GM18870 (cell line): ENCODE measurements at regions not wholly inside any gene's neighbourhood (a gene's known extent, or its start where the extent isn't known, plus 50 kb on each side); places are given as distances from the start of the nearest gene placed in this dataset.
"Not testable (repeated sequence)": the region's sequence is repeated elsewhere in the genome, so short reads cannot be mapped to it uniquely, and the experiment has no call there.

Experiments used
- ATAC-seq: cut with Tn5 transposase; IDR thresholded peaks from one replicate; pipeline ENCODE4 v1.9.1; 2021; ENCODE audit warnings: moderate library complexity; ENCODE audit not compliant: unreplicated experiment

DNA sequence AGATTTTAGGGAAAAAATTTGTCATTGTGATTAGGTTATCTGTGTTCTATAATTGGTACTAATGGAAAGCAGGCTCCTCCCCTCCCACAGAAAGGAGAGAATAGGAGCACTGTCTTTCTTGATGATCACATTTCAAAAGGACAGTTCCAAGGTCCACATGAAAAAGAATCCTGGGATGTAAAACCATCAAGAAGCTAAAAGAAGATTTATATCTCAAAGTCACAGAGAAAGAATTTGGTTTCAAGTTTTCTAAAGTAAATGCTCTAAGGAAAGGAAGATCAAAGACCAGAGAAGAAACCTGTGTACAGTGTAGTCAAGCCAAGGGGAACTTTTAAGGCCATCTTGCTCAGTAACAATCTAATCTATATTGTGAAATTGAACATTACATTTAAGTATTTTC is 652.7 kb upstream of the HS3ST5 start:
- ATAC-seq = no peak

GRCh38 chr6:114989279-114989964 is 646.6 kb upstream of the HS3ST5 start:
- ATAC-seq = peak; percentile 93

DNA sequence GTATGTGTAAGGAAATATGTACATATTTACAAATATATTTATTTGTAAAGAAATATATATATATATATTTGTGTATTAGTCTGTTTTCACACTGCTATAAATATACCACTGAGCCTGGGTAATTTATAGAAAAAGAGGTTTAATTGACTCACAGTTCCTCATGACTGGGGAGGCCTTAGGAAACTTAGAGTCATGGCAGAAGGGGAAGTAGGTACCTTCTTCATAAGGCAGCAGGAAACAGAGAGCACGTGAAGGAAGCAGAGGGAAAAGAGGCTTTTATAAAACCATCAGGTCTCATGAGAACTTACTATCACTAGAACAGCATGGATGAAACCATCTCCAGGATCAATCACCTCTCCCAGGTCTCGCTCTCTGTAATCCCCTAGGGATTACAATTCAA is 644.5 kb upstream of the HS3ST5 start:
- no peak for ATAC-seq

- no peak for ATAC-seq
Measured at GRCh38 chr6:114955363-114955762, 612.5 kb upstream of the HS3ST5 start.

DNA sequence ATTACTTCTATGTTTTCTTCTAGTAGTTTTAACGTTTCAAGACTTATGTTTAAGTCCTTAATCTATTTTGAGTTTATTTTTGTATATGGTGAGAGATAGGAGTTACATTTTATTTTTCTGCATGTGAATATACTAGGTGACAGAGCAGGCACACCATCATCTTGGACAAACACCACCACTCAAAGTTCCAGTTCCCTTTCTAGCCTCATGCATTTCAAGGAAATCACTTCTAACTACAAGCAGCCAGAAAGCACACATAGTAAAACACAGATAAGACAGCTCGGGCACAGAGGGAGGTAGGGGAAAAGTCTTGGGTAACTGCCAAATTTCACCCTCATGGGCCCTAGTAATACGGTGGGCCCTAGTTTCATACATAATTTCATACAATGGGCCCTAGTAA is 609.4 kb upstream of the HS3ST5 start:
- ATAC-seq = no peak

DNA sequence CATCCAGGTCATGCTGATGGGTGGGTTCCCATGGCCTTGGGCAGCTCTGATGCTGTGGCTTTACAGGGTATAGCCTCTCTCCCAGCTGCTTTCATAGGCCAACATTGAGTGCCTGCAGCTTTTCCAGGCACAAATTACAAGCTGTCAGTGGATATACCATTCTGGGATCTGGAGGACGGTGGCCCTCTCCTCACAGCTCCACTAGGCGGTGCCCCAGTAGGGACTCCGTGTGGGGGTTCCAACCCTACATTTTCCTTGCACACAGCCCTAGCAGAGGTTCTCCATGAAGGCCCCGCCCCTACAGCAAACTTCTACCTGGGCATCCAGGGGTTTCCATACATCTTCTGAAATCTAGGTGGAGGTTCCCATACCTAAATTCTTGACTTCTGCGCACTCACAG is 602.6 kb upstream of the HS3ST5 start:
- no peak for ATAC-seq

- no peak for ATAC-seq
Measured at GRCh38 chr6:114941078-114941477, 598.3 kb upstream of the HS3ST5 start.

DNA sequence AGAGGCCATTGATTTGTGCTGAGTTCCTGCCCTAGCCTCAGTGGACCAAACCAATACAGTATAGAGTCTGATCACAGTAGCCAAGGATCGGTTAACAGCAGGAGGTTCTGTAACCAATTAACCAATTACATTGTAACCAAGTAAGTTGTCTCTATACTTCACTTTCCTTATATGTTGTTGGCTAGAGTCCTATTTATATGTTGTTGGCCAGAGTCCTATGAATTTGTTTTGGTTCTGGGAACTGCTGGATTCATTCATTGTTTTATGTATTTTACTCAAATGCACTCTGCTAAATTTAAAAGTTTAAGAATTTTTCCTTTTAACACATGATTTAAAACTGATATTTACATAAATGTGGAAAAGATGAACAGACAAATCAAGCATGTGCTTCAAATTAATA is 597.4 kb upstream of the HS3ST5 start:
- ATAC-seq = no peak

- ATAC-seq = no peak
Measured at GRCh38 chr6:114939630-114940029, 596.8 kb upstream of the HS3ST5 start.

- no peak for ATAC-seq
Measured at GRCh38 chr6:114936080-114936479, 593.3 kb upstream of the HS3ST5 start.

GRCh38 chr6:114934079-114934478 is 591.3 kb upstream of the HS3ST5 start:
- ATAC-seq = no peak

DNA sequence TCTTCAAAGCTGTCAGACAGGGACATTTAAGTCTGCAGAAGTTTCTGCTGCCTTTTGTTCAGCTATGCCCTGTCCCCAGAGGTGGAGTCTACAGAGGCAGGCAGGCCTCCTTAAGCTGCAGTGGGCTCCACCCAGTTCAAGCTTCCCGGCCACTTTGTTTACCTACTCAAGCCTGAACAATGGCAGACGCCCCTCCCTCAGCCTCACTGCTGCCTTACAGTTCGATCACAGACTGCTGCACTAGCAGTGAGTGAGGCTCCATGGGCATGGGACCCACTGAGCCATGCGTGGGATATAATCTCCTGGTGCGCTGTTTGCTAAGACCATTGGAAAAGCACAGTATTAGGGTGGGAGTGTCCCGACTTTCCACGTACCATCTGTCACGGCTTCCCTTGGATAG is 585.9 kb upstream of the HS3ST5 start:
- not testable (repeated sequence) for ATAC-seq

GRCh38 chr6:114906096-114906495 is 563.3 kb upstream of the HS3ST5 start:
- no peak for ATAC-seq

DNA sequence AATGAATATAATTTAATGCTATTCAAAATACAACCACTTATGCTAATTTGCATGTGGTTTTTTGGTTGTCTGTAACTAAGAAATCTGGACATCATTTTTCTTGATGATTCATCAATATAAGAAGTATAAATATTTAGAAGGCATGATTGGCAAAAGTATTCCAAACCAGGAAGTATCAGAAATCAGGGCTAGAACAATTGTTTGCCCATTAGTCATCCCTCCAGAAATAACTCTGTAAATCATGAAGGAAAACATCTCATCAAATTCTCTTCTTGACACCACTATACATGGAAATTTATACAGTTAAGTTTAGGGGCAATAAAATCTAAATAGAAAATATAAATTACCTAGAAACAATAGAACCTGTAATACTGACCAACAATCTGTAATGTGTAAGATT is 554.7 kb upstream of the HS3ST5 start:
- no peak for ATAC-seq

GRCh38 chr6:114892211-114892610 is 549.4 kb upstream of the HS3ST5 start:
- ATAC-seq = no peak

GRCh38 chr6:114888241-114888640 is 545.4 kb upstream of the HS3ST5 start:
- no peak for ATAC-seq

DNA sequence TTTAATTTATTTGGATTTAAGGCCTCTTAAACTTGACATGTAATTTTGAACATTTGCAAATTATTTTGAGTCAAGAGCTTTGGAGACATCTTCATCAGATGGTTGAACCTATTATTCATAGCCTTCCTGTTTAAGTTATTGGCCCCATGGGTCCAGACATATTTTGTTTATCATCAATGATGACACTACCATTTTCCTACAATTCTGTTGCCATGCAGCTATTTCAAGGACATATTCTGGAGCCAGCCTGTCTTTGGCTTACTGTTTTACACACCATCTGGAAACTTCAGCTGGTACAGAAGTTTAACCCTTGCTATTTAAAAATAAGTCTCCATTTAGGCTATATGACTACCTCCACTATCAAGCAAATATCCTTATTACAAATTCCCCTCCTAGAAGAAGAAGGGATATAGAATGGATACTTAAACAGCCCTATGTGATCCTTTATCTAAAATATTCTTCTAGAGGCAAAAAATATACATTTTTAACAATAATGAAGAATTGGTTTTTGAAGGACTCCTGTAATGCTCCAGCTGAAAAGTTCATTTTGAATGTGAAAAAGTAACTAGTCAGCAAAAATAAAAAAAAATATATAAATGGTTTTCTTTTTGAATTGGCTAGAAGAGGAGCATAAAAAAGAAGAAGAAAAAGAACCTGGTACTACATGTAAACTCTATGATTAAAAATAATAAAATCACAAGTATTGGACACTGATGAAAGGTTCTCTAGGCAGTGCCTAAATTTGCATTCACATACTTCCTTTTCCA is 544.0 kb upstream of the HS3ST5 start:
- no peak for ATAC-seq

GRCh38 chr6:114879693-114880092 is 536.9 kb upstream of the HS3ST5 start:
- no peak for ATAC-seq

DNA sequence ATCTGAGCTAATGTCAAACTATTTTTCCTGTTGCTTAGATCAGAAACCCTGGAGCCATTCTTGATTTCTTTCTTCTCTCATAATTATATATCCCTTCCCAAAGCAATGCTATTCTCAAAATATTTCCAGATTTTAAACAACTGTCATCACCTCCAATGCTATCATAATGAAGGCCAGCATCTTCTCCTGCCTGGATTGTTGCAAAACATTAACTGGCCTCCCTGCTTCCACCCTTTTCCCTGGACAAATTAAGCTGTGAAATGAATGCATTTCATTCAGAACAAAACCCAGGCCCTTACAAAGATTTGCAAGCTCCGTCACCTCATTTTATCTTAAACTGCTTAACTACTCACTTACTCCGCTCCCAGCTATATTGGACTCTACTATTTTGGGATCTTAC is 535.3 kb upstream of the HS3ST5 start:
- ATAC-seq = no peak

DNA sequence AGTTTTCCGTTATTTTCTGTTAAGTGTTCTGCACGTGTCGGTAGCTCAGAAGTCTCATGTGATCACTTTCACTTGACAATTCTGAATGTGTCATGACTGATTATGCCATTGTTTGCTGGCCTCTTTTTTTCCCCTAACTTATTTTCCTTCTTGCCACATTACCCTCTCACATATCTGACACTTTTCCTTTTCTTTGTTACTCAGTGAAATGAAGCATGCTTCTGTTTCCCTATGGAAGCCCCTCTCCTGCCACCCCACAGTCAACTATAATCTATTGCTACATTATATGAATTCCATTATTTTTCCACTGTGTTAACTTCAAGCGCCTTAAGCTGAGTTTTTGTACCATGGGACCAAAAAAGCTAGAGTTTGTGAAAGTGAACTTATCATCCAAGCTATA is 531.6 kb upstream of the HS3ST5 start:
- no peak for ATAC-seq

DNA sequence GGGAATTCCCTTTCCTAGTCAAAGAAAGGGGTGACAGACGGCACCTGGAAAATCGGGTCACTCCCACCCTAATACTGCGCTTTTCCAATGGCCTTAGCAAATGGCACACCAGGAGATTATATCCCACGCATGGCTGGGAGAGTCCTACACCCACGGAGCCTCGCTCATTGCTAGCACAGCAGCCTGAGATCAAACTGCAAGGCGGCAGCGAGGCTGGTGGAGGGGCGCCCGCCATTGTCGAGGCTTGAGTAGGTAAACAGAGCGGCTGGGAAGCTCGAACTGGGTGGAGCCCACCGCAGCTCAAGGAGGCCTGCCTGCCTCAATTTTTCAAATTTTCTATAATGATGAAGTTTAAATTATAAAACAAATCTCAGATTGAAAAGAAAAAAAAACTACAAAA is 522.7 kb upstream of the HS3ST5 start:
- not testable (repeated sequence) for ATAC-seq

DNA sequence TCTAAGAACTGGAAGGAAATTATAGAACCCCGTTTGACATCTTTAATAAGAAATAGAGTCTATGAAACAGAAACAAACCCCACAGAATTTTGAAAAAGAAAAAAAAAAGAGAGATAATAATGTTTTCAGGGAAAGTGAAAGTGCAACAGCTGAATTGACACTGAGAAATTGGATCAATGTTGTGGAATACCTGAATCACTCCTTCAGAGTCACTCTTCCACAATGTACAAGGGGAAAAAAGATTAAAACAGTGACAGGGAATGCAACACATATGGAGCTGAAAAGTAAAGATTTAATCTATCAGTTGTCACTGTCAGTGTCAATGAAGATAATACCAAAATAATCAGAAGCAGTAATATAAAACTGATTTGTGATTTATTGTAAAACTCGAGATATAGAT is 520.8 kb upstream of the HS3ST5 start:
- no peak for ATAC-seq

DNA sequence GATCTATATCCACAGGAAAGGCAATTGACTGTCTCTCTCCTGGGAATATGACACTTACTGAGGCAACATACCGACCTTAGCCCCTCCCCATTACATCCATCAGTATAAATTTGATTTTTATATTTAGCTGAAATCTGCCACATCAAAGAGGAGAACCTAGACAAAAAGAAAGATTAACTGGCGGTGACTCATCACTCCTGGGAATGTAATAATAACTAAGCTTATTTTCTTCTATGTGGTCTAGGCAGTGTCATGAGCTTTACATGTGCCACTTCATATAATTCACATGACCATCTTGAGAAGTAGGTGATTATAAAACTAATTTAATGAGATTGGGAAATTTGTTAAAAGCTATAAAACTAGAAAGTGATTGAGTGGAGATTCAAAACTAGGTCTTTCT is 520.0 kb upstream of the HS3ST5 start:
- ATAC-seq = no peak
